WTC11 (cell line): ENCODE measurements at regions not wholly inside any gene's neighbourhood (a gene's known extent, or its start where the extent isn't known, plus 50 kb on each side); places are given as distances from the start of the nearest gene placed in this dataset.

ENCODE experiments used
- ATAC-seq: fragments of 200-7000 bp; cut with Tn5 transposase; 2 replicates; pipeline ENCODE4 v1.10.0; 2021; ENCODE audit warnings: mild to moderate bottlenecking, moderate library complexity
- CTCF ChIA-PET: fragments of 300-600 bp; sonication (Branson Sonifier 250); formaldehyde crosslinking; loops from one replicate; lab custom pipeline; 2021; ENCODE audit warnings: antibody characterized with exemption; lab: Charles Lee
- POLR2A ChIA-PET: fragments of 350-600 bp; sonication (Branson Sonifier 250); formaldehyde crosslinking; loops from one replicate; lab custom pipeline; 2021; ENCODE audit warnings: antibody characterized with exemption; lab: Charles Lee
- DNase-seq: peaks from one replicate; pipeline ENCODE4 v3.0.0; 2021; ENCODE audit warnings: low spot score
- H3K27ac Mint-ChIP-seq: 2 replicates; pipeline ENCODE4 v1.8.0; 2021; ENCODE audit warnings: mixed read lengths
- H3K27me3 Mint-ChIP-seq: 2 replicates; pipeline ENCODE4 v1.8.0; 2021; ENCODE audit warnings: low read depth, mild to moderate bottlenecking, moderate library complexity, mixed read lengths
- H3K36me3 Mint-ChIP-seq: 2 replicates; pipeline ENCODE4 v1.8.0; 2021; ENCODE audit warnings: mixed read lengths
- H3K4me1 Mint-ChIP-seq: 2 replicates; pipeline ENCODE4 v1.8.0; 2022; ENCODE audit warnings: mixed read lengths
- H3K4me3 Mint-ChIP-seq: 2 replicates; pipeline ENCODE4 v1.8.0; 2021; ENCODE audit warnings: mild to moderate bottlenecking, moderate library complexity, mixed read lengths
- H3K9me3 Mint-ChIP-seq: 2 replicates; pipeline ENCODE4 v1.8.0; 2021; ENCODE audit warnings: mixed read lengths
- E2F4 ChIP-seq: sonication (generic); formaldehyde crosslinking; IDR thresholded peaks from 2 replicates; pipeline ENCODE4 v1.8.1; 2022; ENCODE audit warnings: low read depth, mild to moderate bottlenecking, moderate library complexity, missing genetic modification reagents, borderline replicate concordance
- MYBL2 ChIP-seq: sonication (generic); formaldehyde crosslinking; IDR thresholded peaks from 2 replicates; pipeline ENCODE4 v1.8.1; 2023; ENCODE audit warnings: mild to moderate bottlenecking, moderate library complexity, missing genetic modification reagents
- NR1H2 ChIP-seq: sonication (generic); formaldehyde crosslinking; IDR thresholded peaks from 2 replicates; pipeline ENCODE4 v1.9.0; 2021; ENCODE audit warnings: mild to moderate bottlenecking, moderate library complexity, missing genetic modification reagents
- PRDM15 ChIP-seq: sonication (generic); formaldehyde crosslinking; IDR thresholded peaks from 2 replicates; pipeline ENCODE4 v1.8.0; 2022; ENCODE audit warnings: missing genetic modification reagents
- RORB ChIP-seq: fragments of 250-450 bp; sonication (Bioruptor Pico); IDR thresholded peaks from 2 replicates; pipeline ENCODE4 v1.9.0; 2021; ENCODE audit warnings: mild to moderate bottlenecking
- ZNF532 ChIP-seq: fragments of 250-450 bp; sonication (Bioruptor Pico); IDR thresholded peaks from 2 replicates; pipeline ENCODE4 v1.9.0; 2021; ENCODE audit warnings: mild to moderate bottlenecking, borderline replicate concordance

GRCh38 chr12:13318231-13319015 is 121.9 kb downstream of the EMP1 start:
- Mint-ChIP-seq H3K27ac (peak overlapping the region; percentile 79; the same call in 1 of the 2 replicates), H3K36me3 (peaks cover 27% of the 10 kb centered on the region)

More at GRCh38 chr12:13318231-13319015, 121.9 kb downstream of the EMP1 start:
- no peak overlapping the region for H3K4me3 Mint-ChIP-seq
- H3K27me3 Mint-ChIP-seq: no peaks in the 10 kb centered on the region; the same call in 1 of the 2 replicates
- no peak for ATAC-seq
- no peak for DNase-seq
- POLR2A ChIA-PET: no interaction called here
- no peak for TF ChIP-seq NR1H2 (CRISPR knock-in tag)
- no peak for TF ChIP-seq RORB
- no peak for TF ChIP-seq E2F4 (CRISPR knock-in tag)
- no peak for TF ChIP-seq ZNF532 (CRISPR knock-in tag)
- no peak for TF ChIP-seq MYBL2 (CRISPR knock-in tag)
- no peak for TF ChIP-seq PRDM15 (CRISPR knock-in tag)
- TF ChIP-seq, all 79 proteins: peak for 0
- Mint-ChIP-seq H3K4me1 (peaks cover 30% of the 10 kb centered on the region), H3K9me3 (peaks cover 37% of the 10 kb centered on the region)
- CTCF ChIA-PET: interaction anchor here (1.0 to 1.8 kb wide), 5 partner anchors 40 to 217 kb away, joined by 4 to 6 read pairs (median 6); no protein-coding TSS in a partner anchor
